Pons (tissue), 1 donor: ENCODE measurements at regions not wholly inside any gene's neighbourhood (a gene's known extent, or its start where the extent isn't known, plus 50 kb on each side); places are given as distances from the start of the nearest gene placed in this dataset.
"Not testable (repeated sequence)": the region's sequence is repeated elsewhere in the genome, so short reads cannot be mapped to it uniquely, and the experiment has no call there.

Source experiments
- DNase-seq: peaks from one replicate; pipeline ENCODE4 v3.0.0-alpha.2; 2016; ENCODE audit warnings: low spot score

DNA sequence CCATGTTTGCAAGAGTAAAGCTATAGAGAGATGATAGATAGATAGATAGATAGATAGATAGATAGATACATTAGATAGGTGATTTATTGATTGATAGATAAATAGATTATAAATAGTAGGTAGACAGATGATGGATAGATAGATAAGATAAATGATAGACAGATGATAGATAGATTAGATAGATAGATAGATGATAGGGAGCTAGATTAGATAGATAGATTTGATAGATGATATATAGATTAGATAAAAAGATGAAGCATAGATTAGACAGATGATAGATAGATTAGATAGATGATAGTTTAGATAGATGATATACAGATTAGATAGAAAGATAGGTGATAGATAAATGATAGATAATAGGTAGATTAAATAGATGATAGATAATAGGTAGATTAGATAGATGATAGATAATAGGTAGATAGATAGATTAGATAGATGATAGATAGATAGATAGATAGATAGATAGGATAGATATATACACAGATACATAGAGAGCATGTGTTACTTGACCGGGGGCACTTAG, 243.3 kb upstream of the FOXK1 start:
- DNase-seq = no peak

DNA sequence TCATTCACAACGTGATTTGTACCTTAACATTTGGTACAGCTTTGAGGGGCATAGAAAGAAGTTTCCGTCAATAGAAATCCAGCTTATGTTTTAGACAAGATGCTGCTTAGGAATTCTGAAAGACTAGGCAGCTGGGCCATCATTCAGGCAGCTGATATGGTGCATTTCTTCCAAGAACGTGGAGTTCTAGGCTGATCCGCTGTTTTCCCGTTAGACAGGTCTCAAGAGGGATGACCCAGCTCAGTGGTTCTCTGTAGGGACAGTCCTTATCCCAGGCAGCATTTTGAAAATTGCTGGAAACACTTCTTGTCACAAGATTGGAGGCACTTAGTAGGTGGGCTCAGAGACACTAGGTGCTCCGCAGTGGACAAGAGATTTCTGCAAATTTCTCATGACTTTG, 242.7 kb upstream of the FOXK1 start:
- DNase-seq = no peak

GRCh38 chr7:4444106-4444505, 238.0 kb upstream of the FOXK1 start:
- no peak for DNase-seq

DNA sequence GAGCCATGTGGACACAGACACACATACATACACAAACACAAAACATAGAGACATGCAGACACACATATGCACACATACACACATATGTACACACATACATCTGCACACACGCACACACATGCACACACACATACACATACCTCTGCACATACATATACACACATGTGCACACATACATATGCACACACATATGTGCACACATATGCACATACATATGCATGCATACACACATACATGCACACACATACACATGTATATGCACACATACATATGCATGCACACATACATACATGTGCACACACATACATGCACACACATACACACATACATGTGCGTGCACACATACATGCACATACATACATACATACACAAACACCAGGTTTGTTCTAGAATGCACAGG, 236.3 kb upstream of the FOXK1 start:
- DNase-seq = no peak

DNA sequence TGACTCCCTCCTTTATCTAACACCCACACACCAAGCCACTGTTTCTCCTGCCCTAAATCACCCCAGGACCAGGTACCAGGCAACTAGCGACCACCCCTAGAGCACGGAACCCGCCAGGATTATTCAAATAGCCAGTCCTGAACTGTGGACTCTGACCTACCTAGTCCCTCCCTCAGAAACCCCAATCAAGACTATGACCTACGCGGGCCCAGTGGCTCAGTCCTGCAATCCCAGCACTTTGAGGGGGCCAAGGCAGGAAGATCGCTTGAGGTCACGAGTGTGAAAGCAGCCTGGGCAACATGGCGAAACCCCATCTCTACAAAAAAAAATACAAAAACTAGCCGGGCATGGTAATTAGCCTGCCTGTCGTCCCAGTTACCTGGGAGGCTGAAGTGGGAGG, 232.8 kb upstream of the FOXK1 start:
- DNase-seq = no peak

GRCh38 chr7:4450483-4450882, 231.6 kb upstream of the FOXK1 start:
- no peak for DNase-seq

GRCh38 chr7:4460597-4460996, 221.5 kb upstream of the FOXK1 start:
- DNase-seq = no peak

- DNase-seq = peak; percentile 85
Measured at GRCh38 chr7:4461531-4461930, 220.6 kb upstream of the FOXK1 start.

DNA sequence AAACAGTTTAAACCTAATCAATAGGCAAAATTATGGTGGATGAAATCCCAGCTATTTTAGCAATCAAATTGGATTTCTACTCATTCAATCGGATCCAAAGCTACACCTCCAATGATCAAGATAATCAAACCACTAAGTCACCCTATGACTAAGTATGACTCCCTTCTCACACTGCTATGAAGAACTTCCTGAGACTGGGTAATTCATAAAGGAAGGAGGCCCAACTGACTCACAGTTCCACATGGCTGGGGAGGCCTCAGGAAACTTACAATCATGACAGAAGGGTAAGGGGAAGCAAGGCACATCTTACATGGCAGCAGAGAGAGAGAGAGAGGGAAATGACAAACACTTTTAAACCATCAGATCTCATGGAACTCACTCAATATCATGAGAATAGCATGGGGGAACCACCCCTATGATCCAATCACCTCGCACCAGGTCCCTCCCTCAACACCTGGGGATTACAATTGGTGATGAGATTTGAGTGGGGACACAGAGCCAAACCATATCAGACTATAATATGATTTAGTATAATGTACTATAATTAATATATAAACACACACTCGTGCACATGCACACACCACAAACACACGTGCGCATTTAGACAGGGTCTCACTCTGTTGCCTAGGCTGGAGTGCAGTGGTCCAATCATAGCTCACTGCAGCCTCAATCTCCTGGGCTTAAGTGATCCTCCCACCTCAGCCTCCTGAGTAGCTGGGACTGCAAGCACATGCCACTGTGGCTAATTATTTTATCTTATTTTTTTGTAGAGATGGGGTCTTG, 213.6 kb upstream of the FOXK1 start:
- no peak for DNase-seq

GRCh38 chr7:4470246-4470645, 211.8 kb upstream of the FOXK1 start:
- DNase-seq = no peak

DNA sequence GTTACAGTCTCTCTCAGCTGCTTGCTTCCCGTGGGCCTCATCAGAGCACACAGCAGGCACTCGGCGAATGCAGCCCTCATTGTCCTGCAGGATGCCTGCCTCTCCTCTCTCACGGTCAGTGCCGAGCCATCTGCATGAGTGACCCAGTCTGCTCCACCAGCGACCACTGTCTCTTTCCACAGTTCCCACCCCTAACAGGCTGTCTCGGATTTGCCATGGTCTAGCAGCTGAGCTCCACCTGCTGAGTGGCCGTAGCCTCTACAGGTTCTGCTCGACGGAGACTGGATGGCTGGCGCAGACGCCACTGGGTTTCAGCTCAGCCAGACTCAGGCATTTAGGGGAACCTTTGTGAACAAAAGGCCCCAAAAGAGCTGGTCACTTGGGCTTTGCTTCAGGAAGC, 209.4 kb upstream of the FOXK1 start:
- DNase-seq = no peak

GRCh38 chr7:4479367-4480039, 202.6 kb upstream of the FOXK1 start:
- peak; percentile 42 for DNase-seq

DNA sequence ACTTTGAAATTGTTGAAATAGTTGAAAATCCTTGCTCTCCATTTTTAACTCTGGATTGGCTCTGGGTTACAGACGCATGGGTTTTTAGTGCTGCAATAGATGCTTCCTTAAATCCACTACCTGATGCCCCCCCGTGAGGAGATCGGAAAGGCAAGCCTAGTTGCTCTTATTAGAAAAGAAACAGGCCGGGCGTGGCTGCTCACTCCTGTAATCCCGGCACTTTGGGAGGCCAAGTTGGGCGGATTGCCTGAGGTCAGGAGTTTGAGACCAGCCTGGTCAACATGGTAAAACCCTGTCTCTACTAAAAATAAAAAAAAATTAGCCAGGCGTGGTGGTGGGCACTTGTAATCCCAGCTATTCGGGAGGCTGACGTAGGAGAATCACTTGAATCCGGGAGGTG, 202.0 kb upstream of the FOXK1 start:
- not testable (repeated sequence) for DNase-seq

- DNase-seq = no peak
Measured at GRCh38 chr7:4483851-4484250, 198.2 kb upstream of the FOXK1 start.

GRCh38 chr7:4484545-4484944, 197.6 kb upstream of the FOXK1 start:
- DNase-seq = no peak

DNA sequence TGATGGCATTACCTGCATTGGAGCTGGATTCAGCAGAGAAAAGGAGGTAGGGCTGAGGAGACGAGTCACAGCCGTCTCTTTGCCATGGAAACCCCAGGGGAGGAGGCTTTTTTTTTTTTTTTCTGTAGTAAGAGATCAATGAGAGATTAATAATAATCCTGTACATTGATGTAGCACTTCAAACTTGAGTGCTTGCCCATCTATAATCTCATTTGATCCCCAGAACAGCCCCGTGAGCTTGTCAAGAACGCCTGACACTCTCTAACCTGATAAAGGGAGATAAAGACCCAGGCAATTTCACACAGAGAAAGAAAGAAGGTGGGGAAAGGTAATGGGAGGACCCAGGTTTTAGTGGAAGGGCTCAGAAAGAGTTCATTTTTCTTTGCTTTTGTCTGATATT, 195.2 kb upstream of the FOXK1 start:
- no peak for DNase-seq

- DNase-seq = not testable (repeated sequence)
Measured at GRCh38 chr7:4496911-4497310, 185.2 kb upstream of the FOXK1 start.

- DNase-seq = no peak
Measured at GRCh38 chr7:4500812-4501211, 181.3 kb upstream of the FOXK1 start.

- DNase-seq = not testable (repeated sequence)
Measured at GRCh38 chr7:4507886-4508285, 174.2 kb upstream of the FOXK1 start.

DNA sequence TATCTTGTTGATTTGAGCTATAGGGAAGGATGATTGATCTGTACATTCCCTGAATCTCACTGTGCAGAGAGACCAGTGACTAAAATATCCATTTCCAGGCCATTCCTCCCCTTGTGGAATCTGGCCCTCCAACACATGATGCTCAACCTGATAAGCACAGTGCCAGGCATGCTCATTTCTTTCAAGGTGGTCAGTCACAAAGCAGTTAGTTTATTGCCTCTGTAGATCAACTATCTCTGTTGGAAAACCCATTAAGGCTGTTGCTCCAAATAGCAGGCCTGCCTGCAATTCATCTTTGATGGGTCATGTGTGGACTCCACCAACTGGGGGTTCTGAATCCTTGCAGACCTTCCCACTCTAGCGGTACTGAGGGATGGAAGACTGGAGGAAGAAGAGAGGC, 168.6 kb upstream of the FOXK1 start:
- DNase-seq = no peak

DNA sequence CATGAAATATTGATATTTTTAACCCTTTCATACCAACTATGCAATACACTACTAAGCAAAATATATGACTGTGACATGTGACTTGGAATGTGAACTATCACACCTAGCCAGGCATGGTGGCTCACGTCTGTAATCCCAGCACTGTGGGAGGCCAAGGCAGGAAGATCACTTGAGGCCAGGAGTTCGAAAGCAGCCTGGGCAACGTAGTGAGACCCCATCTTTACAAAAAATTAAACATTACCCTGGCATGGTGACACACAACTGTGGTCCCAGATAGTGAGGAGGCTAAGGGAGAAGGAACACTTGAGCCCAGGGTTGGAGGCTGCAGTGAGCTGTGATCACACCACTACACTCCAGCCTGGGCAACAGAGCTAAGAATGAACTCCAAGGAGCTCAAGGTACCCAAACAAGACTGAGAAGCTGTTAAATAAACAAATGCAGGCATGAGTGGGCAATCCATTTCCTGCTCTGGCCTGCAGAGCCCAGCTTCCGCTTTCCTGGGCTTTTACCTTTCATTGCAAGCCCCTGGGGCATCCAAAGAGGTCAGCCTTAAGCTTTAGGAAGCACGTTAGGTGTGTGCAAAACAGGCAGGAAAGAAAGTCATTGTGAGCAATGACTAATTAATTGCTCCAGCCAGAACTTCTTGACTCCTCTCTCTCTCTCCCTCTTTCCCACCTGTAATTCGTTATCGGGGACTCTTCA, 162.1 kb upstream of the FOXK1 start:
- no peak for DNase-seq

- DNase-seq = no peak
Measured at GRCh38 chr7:4523219-4523618, 158.9 kb upstream of the FOXK1 start.

GRCh38 chr7:4523873-4524272, 158.2 kb upstream of the FOXK1 start:
- no peak for DNase-seq
